Left ventricle myocardium superior (tissue), 1 donor: ENCODE measurements at regions not wholly inside any gene's neighbourhood (a gene's known extent, or its start where the extent isn't known, plus 50 kb on each side); places are given as distances from the start of the nearest gene placed in this dataset.

ENCODE experiments used
- ATAC-seq: fragments of 200-7000 bp; cut with Tn5 transposase; one replicate; pipeline ENCODE4 v1.9.1; 2020; ENCODE audit warnings: mild to moderate bottlenecking, moderate library complexity
- DNase-seq: peaks from one replicate; pipeline ENCODE4 v3.0.0-alpha.2; 2020
- intact Hi-C: fragments of 100-400 bp; cut with micrococcal nuclease; formaldehyde crosslinking; loops from one replicate; pipeline ENCODE4 v1.11.0; 2022
- donor health status: DM: no; HTN: yes; CAD: no; lungs with severe emphysema.

DNA sequence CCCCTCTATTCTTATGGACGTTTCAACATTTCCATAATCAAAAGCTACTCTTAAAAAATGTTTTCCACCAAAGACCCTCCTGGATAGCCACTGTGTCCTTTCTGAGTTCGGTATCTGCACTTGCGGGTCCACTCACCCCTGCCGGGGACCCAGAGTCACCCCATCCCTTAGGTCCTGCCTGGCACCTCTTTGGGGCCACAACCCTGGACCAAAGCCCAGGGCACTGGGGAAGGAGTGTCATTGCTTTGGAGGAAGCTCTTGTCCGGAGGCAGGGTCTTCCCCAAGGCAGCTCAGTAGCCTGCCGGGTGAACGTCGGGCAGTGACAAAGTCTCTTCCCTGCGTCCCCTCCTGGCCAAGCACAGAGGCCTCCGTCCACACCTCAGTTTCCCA lies 129.6 kb downstream of the RFLNA start:
- intact Hi-C loops = no loop called here
- DNase-seq = no peak
- no peak for ATAC-seq

DNA sequence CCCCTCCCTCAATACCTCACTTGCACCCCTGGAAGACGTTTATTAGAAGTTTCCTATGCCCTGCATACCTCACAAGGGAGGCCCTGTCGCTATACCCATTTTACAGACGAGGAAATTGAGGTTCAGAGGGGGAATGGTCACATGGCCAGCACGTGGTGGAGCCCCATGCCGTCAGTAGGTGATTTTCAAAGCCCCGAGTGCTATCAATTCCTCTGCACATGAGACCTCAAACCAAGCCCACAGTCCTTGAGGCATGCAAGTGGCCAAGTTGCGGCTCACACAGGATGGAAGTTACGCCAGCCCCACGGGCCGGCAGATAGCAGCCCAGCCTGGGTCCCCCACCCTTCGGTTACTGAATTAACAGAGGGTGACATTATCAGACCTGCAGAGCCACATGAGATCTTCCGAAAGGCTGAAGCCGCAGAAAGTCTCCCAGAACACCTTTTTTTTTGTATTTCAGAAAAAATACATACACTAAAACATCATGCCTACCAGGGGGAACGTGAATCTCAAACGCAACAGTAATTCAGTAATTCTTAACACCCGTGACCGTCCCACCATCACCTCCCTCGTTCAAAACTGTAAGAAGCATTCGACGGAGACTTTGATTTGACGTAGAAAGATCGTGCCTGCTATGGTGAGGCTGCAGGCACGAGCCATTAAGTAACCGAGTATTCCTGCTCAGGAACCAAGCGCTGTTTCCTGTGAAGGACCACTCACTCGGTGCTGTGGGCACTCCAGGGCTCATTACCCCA lies 129.0 kb downstream of the RFLNA start:
- ATAC-seq (no peak), DNase-seq (no peak)
- intact Hi-C loops = no loop called here

DNA sequence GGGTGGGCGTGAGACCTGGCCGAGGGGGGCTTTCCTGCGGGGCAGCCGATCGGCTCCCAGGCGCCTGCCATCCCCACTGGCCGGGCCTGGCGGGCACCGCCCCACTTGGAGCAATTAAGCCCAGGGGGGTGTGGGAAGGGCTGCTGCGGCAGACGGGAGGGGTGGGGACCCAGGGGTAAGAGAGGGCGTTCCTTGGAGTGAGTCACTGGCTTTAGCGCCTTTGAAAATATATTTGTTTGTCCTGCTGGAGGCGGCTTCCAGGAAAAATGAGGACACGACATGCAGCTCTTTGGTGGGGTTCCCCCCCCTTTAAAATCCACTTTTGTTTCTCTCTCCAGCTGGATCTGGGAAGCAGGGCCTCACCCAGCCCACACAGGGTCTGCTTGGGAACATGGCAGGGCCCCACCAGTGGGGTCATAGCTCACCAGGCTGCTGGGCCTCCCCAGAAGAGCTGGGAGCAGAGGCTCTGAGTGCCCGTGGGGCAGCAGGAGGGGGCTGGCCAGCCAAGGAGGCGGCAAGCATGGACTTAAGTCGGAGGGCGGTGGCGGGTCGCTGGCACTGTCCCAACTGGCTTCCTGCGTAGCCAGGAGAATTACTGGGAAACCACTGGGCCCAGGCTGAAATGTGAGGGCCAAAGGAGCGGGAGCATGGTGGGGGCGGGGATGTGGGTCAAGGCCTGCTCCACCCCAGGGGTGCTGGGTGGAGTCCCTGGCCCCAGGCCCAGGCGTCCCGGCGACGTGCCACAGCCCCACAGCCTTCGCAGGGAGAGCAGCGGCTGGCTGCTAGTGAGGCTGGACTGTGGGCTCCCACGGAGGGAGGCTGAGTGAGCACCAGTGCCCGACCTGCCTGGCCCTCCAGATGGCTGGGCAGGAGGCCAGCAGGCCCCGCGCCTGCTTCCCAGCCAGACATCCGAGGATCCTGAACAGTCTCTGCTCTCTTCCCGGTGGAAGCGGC lies 128.0 kb downstream of the RFLNA start:
- peak; percentile 81 for ATAC-seq
- DNase-seq = peak; percentile 95
- intact Hi-C loops = no loop called here

DNA sequence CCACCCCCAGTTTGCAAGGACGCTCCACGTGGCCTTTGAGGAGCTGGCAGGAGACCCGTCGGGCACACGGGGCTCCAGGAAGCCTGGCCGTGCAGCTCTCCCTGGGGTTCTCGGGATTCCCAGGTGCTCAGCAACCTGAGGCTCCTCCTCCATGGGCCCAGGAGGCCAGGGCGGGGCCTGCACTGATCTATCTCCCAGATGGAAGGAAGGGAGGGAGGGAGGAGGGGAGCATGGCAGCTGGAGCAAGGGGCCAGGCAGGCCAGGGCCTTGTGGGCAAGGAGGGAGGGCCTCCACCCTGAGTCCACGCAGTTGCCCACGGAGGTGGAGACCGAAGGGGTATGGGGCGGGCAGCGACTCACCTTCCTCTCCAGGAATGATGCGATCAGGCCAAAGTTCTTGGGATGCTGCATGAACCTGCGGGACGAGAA lies 127.3 kb downstream of the RFLNA start:
- ATAC-seq (peak; percentile 14), DNase-seq (no peak)
- intact Hi-C loops = no loop called here

DNA sequence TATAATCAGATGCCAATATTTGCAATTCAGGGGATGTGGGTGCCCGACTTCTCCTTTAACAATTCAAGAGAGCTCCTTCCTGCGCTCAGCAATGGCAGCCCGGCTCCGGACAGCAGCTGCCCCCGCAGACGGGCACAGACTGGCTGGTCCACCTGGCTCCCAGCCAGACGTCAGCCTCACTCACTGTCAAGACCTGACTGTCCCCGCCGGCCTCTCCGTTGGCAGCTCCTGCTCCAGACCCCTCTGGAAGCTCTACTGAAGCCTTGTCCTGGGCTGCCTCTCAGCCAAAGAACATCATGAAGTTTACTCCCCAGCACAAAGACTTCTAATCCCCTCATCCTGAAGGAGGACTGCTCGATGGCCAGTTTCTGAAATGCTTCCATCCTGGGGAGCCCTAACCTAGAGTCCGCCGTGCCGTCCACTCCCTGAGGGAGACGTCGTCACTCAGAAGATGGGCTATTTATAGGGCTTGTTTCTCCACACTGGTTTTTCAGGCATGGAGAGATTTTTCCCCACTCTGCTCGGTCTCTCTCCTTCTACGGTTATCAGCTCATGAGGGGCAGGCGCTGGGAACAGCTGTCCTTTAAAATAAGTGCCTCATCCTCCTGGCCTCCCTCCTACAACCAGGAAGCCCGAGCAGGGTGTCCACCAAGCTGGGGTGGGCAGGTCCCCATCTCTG lies 126.2 kb downstream of the RFLNA start:
- ATAC-seq = peak; percentile 11
- peak; percentile 83 for DNase-seq
- intact Hi-C loops = no loop called here

DNA sequence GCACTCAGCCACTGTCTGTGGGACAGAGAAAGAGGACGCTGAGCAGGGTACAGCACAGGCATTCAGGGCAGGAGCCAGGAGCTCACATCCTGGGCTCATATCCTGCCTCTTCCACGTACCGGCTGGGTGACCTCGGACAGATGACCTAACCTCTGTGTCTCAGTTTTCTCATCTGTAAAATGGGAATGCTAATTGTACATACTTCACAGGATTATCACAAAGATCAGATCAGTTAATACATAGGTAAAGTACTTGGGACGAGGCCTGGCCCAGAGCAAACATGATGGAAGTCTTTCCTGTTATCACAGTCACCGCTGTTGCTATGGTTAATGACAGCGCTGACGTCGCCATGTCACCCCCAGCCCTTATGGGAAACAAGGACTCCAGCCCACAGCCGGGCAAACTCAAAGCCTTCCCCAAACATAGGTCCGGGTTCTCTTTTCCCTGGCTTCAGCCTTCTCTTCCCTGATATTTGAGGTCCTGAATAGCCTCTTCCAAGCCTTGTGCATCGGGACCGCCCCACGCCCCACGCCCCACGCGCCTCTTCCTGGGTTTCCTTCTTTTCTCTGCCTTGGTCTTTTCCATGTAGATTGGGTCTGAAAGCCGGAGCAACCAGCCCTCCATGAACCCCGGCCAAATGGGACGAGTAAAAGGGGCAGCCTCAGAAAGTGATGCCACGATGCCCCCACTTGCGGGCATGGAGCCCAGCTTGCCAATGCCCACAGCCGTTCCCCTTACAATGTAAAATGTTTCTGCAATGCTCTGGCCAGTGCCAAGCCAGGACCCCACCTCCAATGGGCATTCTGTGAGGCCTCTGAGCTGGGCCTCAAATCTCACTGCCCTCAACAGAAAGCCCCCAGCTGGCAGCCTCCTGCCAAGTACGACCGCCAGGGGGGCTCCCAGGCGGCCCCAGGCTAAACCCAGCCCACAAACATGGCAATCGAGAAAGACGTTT lies 125.4 kb downstream of the RFLNA start:
- ATAC-seq = no peak
- no peak for DNase-seq
- intact Hi-C loops = no loop called here

DNA sequence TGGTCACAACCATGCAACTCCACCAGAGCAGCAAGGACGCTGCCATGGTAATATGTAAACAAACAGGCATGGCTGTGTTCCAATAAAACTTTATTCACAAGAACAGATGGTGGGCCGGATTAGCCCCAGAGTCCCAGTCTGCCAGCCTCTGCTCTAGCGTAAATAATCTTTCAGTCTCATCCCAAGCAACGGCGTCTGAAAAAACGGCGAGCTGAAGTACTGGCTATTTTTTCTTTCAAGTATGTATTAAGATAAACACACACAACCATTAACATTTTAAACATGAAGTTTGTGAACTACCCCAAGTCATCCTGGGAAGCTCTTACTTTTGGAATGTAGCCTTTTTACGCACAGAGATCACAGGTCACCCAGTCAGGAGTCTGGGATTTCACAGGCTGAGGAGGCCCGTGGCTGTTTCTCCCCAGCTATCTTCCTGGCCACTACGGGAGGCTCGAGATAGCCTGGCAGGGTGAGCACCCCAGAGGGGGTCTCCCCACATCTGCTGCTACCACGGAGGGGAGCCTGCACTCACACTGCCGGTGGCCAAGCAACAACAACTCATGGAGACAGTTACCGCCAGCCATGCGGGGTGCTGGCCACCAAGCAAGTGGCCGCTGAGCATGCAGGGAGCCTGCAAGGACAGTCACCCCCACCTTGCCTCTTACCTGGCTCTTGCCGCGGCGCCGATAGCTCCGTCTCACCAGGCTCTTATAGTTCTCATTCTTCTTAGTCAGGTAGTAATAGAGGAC lies 124.6 kb downstream of the RFLNA start:
- ATAC-seq = no peak
- intact Hi-C loops = no loop called here
- no peak for DNase-seq

DNA sequence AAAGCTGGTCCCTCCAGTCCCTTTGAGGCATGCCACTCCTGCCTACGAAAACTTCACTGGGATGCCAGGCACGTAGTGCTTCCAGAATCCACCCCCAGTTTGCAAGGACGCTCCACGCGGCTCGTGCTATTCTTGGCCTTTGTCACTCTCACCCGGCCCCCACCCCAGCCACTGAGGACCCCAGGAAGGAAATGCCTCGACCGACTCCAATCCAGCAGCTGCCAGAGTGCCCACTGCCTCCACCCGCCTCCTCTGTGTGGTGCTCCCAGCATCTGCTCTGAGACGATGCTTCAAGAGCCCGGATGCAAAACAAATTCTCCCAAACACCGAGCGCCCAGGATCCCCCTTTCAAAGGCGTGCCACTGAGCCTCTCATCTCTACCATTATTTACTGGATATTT lies 123.9 kb downstream of the RFLNA start:
- intact Hi-C loops = no loop called here
- DNase-seq = no peak
- no peak for ATAC-seq

DNA sequence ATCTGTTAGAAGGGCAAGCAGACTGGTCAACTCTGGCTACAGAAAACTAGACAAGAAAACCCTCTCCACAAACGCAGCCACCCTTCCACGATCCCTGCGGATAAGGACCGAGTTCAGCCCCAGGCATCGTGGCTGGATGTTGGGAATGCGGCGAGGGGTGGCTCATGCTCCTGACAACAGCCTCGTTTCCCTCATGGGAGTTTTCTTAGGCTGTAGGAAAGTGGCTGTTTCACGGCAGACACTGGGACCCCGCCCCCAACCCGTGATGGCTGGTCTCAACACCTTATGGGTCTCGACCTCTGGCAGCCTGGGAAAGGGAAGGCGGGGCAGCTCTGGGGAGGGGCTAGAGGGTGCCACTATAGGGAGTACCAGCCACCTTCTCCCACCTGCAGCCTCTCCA lies 123.3 kb downstream of the RFLNA start:
- intact Hi-C loops = no loop called here
- ATAC-seq = no peak
- no peak for DNase-seq

DNA sequence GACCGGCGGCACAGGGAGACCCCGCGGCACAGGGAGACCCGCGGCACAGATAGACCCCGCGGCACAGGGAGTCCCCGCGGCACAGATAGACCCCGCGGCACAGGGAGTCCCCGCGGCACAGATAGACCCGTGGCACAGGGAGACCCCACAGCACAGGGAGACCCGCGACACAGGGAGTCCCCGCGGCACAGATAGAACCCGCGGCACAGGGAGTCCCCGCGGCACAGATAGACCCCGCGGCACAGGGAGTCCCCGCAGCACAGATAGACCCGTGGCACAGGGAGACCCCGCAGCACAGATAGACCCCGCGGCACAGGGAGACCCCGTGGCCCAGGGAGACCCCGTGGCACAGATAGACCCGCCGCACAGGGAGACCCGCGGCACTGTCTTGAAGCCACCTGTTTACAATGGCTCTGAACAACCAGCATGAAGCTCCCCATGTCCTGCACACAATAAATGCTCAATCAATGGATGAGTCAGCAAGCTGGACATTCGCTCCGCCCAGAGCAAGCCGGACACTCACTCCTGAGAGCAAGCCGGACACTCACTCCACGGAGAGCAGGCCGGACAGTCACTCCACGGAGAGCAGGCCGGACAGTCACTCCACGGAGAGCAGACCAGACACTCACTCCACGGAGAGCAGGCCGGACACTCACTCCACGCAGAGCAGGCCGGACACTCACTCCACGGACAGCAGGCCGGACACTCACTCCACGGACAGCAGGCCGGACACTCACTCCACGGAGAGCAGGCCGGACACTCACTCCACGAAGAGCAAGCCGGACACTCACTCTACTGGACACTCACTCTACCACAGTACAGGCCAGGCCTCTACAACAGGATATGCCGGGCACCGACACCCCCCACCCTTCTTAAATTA lies 121.9 kb downstream of the RFLNA start:
- ATAC-seq = no peak
- DNase-seq = no peak
- intact Hi-C loops = no loop called here

DNA sequence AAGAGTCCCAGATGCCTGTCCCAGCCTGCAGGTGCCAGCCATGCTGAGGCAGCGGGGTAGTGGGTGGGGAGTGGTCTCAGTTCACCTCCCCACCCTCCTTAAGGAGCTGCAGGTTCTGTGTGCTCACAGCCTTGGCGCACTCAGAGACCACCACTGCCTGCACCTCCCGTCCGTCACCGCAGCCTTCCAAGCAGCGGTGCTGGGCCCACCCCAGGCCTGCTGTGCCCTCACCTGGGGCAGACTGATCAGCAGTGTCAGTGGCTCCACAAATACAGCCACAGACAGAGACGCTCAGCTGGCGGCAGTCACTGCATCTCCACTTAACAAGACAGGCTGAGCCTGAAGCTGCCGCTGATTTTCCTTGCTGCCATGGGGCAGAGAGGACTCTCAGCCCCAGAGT lies 120.2 kb downstream of the RFLNA start:
- intact Hi-C loops = no loop called here
- no peak for ATAC-seq
- no peak for DNase-seq

DNA sequence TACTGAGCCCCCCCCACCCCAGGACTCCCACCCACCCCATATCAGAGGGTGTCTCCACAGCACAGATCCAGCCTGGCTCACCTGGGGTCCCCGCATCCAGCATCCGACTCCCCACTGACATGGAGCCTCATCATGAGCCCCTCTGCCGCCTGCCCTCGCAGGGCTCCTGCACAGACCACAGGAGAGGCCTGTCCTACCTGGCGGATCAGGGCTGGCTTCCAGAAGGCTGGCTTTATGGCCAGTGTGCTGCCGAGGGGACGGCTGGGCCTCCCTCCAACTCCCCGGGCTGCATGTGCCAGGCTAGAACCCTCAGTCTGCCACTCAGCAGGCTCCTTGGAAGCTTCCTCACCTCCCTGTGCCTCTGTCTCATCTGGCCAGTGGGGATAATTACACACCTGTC lies 119.0 kb downstream of the RFLNA start:
- intact Hi-C loops = no loop called here

DNA sequence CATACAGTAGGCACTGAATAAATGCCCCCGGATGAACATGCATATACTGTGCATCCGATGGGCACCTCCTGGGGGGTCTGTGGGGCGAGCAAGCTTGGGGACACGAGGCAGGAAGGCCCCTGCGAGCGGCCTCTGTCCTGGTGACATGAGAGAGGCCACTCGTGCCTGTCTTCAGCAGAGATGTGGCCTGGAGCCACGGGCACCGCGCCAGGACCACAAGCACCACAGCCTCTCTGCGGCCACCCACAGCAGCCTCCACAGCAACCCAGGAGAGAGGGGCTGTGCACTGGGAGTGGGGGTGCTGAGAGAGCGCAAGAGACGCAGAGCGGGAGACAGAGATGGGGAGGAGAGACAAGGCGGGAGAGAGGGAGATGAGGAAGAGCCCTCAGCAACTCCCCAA lies 118.5 kb downstream of the RFLNA start:
- ATAC-seq (peak; percentile 69), DNase-seq (peak; percentile 91)

More for the DNA sequence above, 119.0 kb downstream of the RFLNA start:
- ATAC-seq (no peak), DNase-seq (no peak)

DNA sequence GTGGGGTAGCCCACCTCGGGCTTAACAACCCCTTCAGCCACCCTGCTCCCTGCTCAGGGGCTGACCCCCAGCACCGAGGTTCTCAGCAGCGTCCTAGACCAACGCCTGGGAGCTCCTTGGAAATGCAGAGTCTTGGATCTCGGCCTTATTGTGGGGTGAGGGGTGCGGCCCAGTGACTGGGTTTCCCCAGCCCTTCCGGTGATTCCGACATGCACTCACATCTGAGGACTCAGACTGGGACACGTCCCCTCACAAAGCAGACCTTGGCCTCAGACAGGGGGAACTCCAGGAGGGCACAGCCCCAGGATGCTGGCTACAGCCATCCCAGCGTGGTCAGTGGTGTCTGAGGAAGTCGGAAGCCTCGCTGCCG lies 117.7 kb downstream of the RFLNA start:
- peak; percentile 17 for ATAC-seq
- DNase-seq = no peak
- intact Hi-C loops = no loop called here

More for the DNA sequence above, 118.5 kb downstream of the RFLNA start:
- intact Hi-C loops = no loop called here

DNA sequence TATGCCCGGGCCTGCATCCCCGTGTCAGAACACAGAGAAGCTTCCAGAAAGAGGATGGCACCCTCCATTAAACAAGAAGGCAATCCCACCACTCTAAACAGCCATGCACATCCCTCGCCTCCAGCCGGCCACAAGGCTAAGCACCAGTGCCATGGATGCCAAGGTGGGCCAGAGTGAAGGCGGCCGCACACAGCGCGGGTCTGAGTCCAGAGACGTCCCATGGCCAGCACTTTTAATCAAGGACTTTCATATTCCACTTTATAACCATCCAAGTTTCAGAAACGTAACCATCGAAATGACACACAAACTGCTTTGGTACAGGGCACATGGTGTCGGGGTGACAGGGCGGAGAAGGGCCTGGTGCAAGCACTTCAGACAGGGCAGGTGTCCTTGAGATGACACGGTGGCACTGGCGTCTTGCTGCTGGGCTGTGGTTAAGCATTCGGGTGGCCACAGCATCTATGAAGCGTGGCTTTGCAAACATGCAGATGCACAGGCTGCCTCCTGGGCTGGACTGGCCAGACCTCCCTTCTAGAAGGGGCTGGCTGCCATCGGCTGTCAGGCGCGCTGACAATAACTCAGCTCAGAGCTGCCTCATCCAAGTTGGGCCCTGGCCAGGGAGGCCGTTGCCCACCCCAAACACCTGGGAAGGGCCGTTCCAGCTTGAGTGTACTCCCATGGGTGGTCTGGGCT lies 117.2 kb downstream of the RFLNA start:
- peak; percentile 20 for ATAC-seq
- intact Hi-C loops = no loop called here

DNA sequence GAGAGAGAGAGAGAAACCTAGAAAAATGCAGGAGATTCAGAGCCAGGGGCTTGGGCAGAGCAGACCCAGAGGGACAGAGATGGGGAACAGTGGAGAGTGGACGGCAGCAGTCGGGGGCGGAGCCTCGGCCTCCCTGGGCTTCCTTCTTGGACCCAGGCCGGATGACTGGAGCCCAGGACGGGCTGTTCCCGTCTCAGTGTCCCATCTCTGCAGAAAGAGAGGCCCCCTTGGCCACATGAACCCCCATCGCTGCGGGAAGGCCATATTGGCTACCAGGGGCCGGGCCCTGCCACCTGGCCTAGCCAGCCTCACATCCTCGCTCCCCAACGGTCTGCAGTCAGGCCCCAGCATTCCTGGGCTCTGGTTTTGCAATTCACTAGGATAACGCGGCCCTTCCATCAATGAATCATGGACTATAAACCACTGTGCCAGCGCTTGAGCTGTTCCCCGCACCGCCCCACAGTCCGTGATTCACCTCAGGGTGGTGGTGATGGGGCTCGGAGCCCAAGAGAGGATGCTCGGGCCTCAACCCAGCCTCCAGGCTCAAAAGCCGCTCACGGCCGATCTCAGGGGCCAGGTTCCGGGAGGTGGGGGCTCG lies 116.5 kb downstream of the RFLNA start:
- ATAC-seq (peak; percentile 51), DNase-seq (peak; percentile 77)
- intact Hi-C loops = no loop called here

More for the DNA sequence above, 117.2 kb downstream of the RFLNA start:
- DNase-seq = no peak
